IMR-90 (cell line): ENCODE measurements at regions not wholly inside any gene's neighbourhood (a gene's known extent, or its start where the extent isn't known, plus 50 kb on each side); places are given as distances from the start of the nearest gene placed in this dataset.
"Not testable (repeated sequence)": the region's sequence is repeated elsewhere in the genome, so short reads cannot be mapped to it uniquely, and the experiment has no call there.

Source experiments
- ATAC-seq: fragments of 200-7000 bp; cut with Tn5 transposase; 2 replicates; pipeline ENCODE4 v1.9.1; 2020; ENCODE audit warnings: low read depth, mild to moderate bottlenecking, moderate library complexity
- BruUV-seq: library from RNA; stranded (reverse); fragments of 400-500 nt; replicated peaks from 2 replicates; lab custom pipeline; 2021; lab: Mats Ljungman, UMichigan
- CTCF ChIA-PET: fragments of 300-600 bp; formaldehyde crosslinking; extraction: SDS; loops from one replicate; lab custom pipeline; 2021; ENCODE audit warnings: antibody characterized with exemption; lab: Yijun Ruan, JAX
- POLR2A ChIA-PET: fragments of 300-600 bp; sonication (Branson Sonifier 250); formaldehyde crosslinking; loops from one replicate; lab custom pipeline; 2022; ENCODE audit warnings: antibody characterized with exemption; ENCODE audit not compliant: unreplicated experiment; lab: Charles Lee
- DNase-seq: peaks from one replicate; pipeline ENCODE4 v3.0.0; 2013
- H2AFZ ChIP-seq: replicated peaks from 2 replicates; pipeline ENCODE3; 2013; ENCODE audit warnings: low read length, mild to moderate bottlenecking; ENCODE audit not compliant: poor library complexity
- H2AK5ac ChIP-seq: 2 replicates; pipeline ENCODE4 v1.6.1; 2013; ENCODE audit warnings: low read depth, low read length, inconsistent platforms
- H2AK9ac ChIP-seq: replicated peaks from 2 replicates; pipeline ENCODE3; 2013; ENCODE audit warnings: mild to moderate bottlenecking, low read depth, low read length, moderate library complexity; ENCODE audit not compliant: poor library complexity
- H2BK120ac ChIP-seq: 2 replicates; pipeline ENCODE4 v1.6.1; 2013; ENCODE audit warnings: low read depth, low read length, inconsistent platforms
- H2BK15ac ChIP-seq: 3 replicates; pipeline ENCODE4 v1.6.1; 2013; ENCODE audit warnings: low read depth, low read length, inconsistent platforms
- H2BK20ac ChIP-seq: 2 replicates; pipeline ENCODE4 v1.6.1; 2013; ENCODE audit warnings: low read depth, mild to moderate bottlenecking, inconsistent platforms, low read length, moderate library complexity
- H2BK5ac ChIP-seq: 2 replicates; pipeline ENCODE4 v1.6.1; 2013; ENCODE audit warnings: mild to moderate bottlenecking, low read depth, low read length, inconsistent platforms; ENCODE audit not compliant: poor library complexity, severe bottlenecking
- H3K14ac ChIP-seq: replicated peaks from 2 replicates; pipeline ENCODE4 v1.6.1; 2013; ENCODE audit warnings: low read depth, low read length, inconsistent platforms
- H3K18ac ChIP-seq: 2 replicates; pipeline ENCODE4 v1.6.1; 2013; ENCODE audit warnings: low read depth, low read length, control low read depth
- H3K23ac ChIP-seq: 2 replicates; pipeline ENCODE4 v1.6.1; 2013; ENCODE audit warnings: low read depth, low read length, inconsistent platforms
- H3K27ac ChIP-seq: 2 replicates; pipeline ENCODE4 v1.5.1; 2013; ENCODE audit warnings: mild to moderate bottlenecking, control low read depth, low read length; ENCODE audit not compliant: insufficient read depth
- H3K27me3 ChIP-seq: 2 replicates; pipeline ENCODE4 v1.6.1; 2013; ENCODE audit warnings: low read length; ENCODE audit not compliant: control insufficient read depth, insufficient read depth
- H3K36me3 ChIP-seq: 2 replicates; pipeline ENCODE4 v1.6.1; 2013; ENCODE audit warnings: low read length, mixed read lengths; ENCODE audit not compliant: control insufficient read depth, insufficient read depth
- H3K4ac ChIP-seq: 2 replicates; pipeline ENCODE4 v1.6.1; 2013; ENCODE audit warnings: low read depth, low read length, inconsistent platforms
- H3K4me1 ChIP-seq: 2 replicates; pipeline ENCODE4 v1.6.1; 2013; ENCODE audit warnings: low read length, mixed read lengths; ENCODE audit not compliant: control insufficient read depth, insufficient read depth
- H3K4me2 ChIP-seq: 2 replicates; pipeline ENCODE4 v1.6.1; 2013; ENCODE audit warnings: low read depth, mild to moderate bottlenecking, control low read depth, low read length, moderate library complexity
- H3K4me3 ChIP-seq: 2 replicates; pipeline ENCODE4 v1.5.1; 2013; ENCODE audit warnings: low read depth, mild to moderate bottlenecking, control low read depth, low read length, moderate library complexity; ENCODE audit not compliant: insufficient read depth
- H3K56ac ChIP-seq: 2 replicates; pipeline ENCODE4 v1.6.1; 2013; ENCODE audit warnings: low read length, inconsistent platforms; ENCODE audit not compliant: insufficient read depth; ENCODE audit errors: extremely low read depth
- H3K79me1 ChIP-seq, 2 experiments: 2 replicates each; pipeline ENCODE4 v1.6.1; 2013; ENCODE audit warnings: low read length in 2 of 2, inconsistent platforms in 1 of 2, low read depth in 1 of 2
- H3K9ac ChIP-seq: 2 replicates; pipeline ENCODE4 v1.6.1; 2013; ENCODE audit warnings: low read depth, low read length, control low read depth
- H3K9me1 ChIP-seq: 2 replicates; pipeline ENCODE4 v1.6.1; 2013; ENCODE audit warnings: low read length, inconsistent platforms; ENCODE audit not compliant: insufficient read depth
- H3K9me3 ChIP-seq: 2 replicates; pipeline ENCODE4 v1.6.1; 2013; ENCODE audit warnings: low read length; ENCODE audit not compliant: control insufficient read depth, insufficient read depth
- H4K20me1 ChIP-seq: 2 replicates; pipeline ENCODE4 v1.6.1; 2013; ENCODE audit warnings: low read length, inconsistent platforms; ENCODE audit not compliant: insufficient read depth
- H4K5ac ChIP-seq: 2 replicates; pipeline ENCODE4 v1.6.1; 2013; ENCODE audit warnings: mild to moderate bottlenecking, low read depth, low read length, control low read depth
- H4K8ac ChIP-seq, 2 experiments: 2 replicates each; pipeline ENCODE4 v1.6.1; 2013; ENCODE audit warnings: low read depth in 2 of 2, low read length in 2 of 2, control low read depth in 1 of 2, inconsistent platforms in 1 of 2
- H4K91ac ChIP-seq: 2 replicates; pipeline ENCODE4 v1.6.1; 2013; ENCODE audit warnings: low read depth, low read length, inconsistent platforms; ENCODE audit not compliant: insufficient read depth
- RFX5 ChIP-seq: IDR thresholded peaks from 2 replicates; pipeline ENCODE4 v1.8.0; 2012; ENCODE audit warnings: low read depth, mild to moderate bottlenecking, low read length, moderate library complexity
- WGBS, 2 experiments: methylation state at CpG; one replicate each; pipeline versions ENCODE4 v1.1.5 to v1.1.7; 2013; ENCODE audit warnings: missing lambda C conversion rate in 2 of 2; ENCODE audit not compliant: insufficient read length in 1 of 2; ENCODE audit errors: extremely low coverage in 2 of 2; 5-methylcytosine and 5-hydroxymethylcytosine counted together
- dilution Hi-C: fragments of 300-500 bp; cut with HindIII; formaldehyde crosslinking; loops from one replicate; pipeline ENCODE4 v1.14.3; 2018; ENCODE audit warnings: low sequenced_read_pairs; ENCODE audit not compliant: unreplicated experiment
- in situ Hi-C: fragments of 300-500 bp; cut with MboI; formaldehyde crosslinking; loops from 3 replicates; pipeline ENCODE4 v1.14.3; 2019; ENCODE audit warnings: low sequenced_read_pairs, inconsistent platforms, mixed read lengths
- intact Hi-C: fragments of 100-400 bp; cut with micrococcal nuclease; formaldehyde crosslinking; loops from 2 replicates; pipeline ENCODE4 v1.10.0; 2022

GRCh38 chr14:105635560-105635959 lies 109.2 kb downstream of the TMEM121 start:
- H3K79me1 ChIP-seq: no peaks in the 10 kb centered on the region
- H4K8ac ChIP-seq: no peak overlapping the region
- no TSS peak for BruUV-seq
- no peak overlapping the region for H3K18ac ChIP-seq
- no peak overlapping the region for H2BK15ac ChIP-seq
- no peak overlapping the region for H3K56ac ChIP-seq
- H3K4me1 ChIP-seq: no peaks in the 10 kb centered on the region
- H3K9me3 ChIP-seq: peaks cover 7% of the 10 kb centered on the region
- no peaks in the 10 kb centered on the region for H3K27me3 ChIP-seq
- H3K4me3 ChIP-seq: no peak overlapping the region
- H3K9me1 ChIP-seq: no peaks in the 10 kb centered on the region
- dilution Hi-C loops (no loop called here), intact Hi-C loops (no loop called here), in situ Hi-C loops (no loop called here)
- no peak overlapping the region for H3K14ac ChIP-seq
- H4K20me1 ChIP-seq: no peaks in the 10 kb centered on the region
- H3K36me3 ChIP-seq: no peaks in the 10 kb centered on the region
- TF ChIP-seq RFX5: no peak
- H4K5ac ChIP-seq: no peak overlapping the region
- no peak overlapping the region for H3K23ac ChIP-seq
- ATAC-seq (no peak), DNase-seq (no peak)
- H2BK20ac ChIP-seq: no peak overlapping the region
- H3K27ac ChIP-seq: no peak overlapping the region
- H4K91ac ChIP-seq: no peak overlapping the region
- CTCF ChIA-PET: no interaction called here
- H2BK120ac ChIP-seq: no peak overlapping the region
- WGBS, 2 experiments: 69% methylated on average over 7 of the region's 22 CpGs; no CpG with 5 or more reads in 1 of the 2 experiments
- no peak overlapping the region for H3K9ac ChIP-seq
- no peak overlapping the region for H2AK5ac ChIP-seq
- H2AFZ ChIP-seq: no peak overlapping the region
- POLR2A ChIA-PET: no interaction called here
- no peak overlapping the region for H2BK5ac ChIP-seq
- H2AK9ac ChIP-seq: no peak overlapping the region
- H3K4ac ChIP-seq: no peak overlapping the region
- no peak overlapping the region for H3K4me2 ChIP-seq

GRCh38 chr14:105636021-105636420 lies 109.6 kb downstream of the TMEM121 start:
- H3K9ac ChIP-seq, H3K4me3 ChIP-seq, H3K4me1 ChIP-seq, dilution Hi-C loops, H3K27me3 ChIP-seq, H2AFZ ChIP-seq, CTCF ChIA-PET, H3K4ac ChIP-seq, BruUV-seq, H3K56ac ChIP-seq, H3K9me1 ChIP-seq, H3K23ac ChIP-seq, H3K36me3 ChIP-seq, H3K79me1 ChIP-seq, in situ Hi-C loops, ATAC-seq, H2BK20ac ChIP-seq, POLR2A ChIA-PET, H4K20me1 ChIP-seq, H3K14ac ChIP-seq, H2AK9ac ChIP-seq, H3K18ac ChIP-seq, H3K27ac ChIP-seq, H3K9me3 ChIP-seq, H4K5ac ChIP-seq, DNase-seq, H2BK15ac ChIP-seq, H4K8ac ChIP-seq, H4K91ac ChIP-seq, H2AK5ac ChIP-seq, H2BK120ac ChIP-seq, H3K4me2 ChIP-seq, H2BK5ac ChIP-seq, intact Hi-C loops: not testable (repeated sequence)
- WGBS, 2 experiments: no CpG with 5 or more reads among the region's 7 CpGs
